Thyroid gland (tissue), 4 donors: ENCODE measurements at regions not wholly inside any gene's neighbourhood (a gene's known extent, or its start where the extent isn't known, plus 50 kb on each side); places are given as distances from the start of the nearest gene placed in this dataset.

ENCODE experiments used
- POLR2A ChIP-seq, 2 donors: fragments of 450-650 bp; IDR thresholded peaks; one replicate each; pipeline ENCODE4 v1.6.1; 2017; ENCODE audit warnings: antibody characterized with exemption in 2 of 2, mild to moderate bottlenecking in 2 of 2, moderate library complexity in 1 of 2
- TF ChIP-seq, protein P1 (sequence below), 6 experiments: fragments of 200-600 bp in 3 of 6; fragments of 450-650 bp in 3 of 6; sonication (generic) in 3 of 6; IDR thresholded peaks; one replicate each; pipeline ENCODE4 v1.5.1; 2016 to 2019; ENCODE audit warnings: antibody characterized with exemption in 6 of 6, mild to moderate bottlenecking in 2 of 6, inconsistent platforms in 1 of 6, moderate library complexity in 1 of 6

DNA sequence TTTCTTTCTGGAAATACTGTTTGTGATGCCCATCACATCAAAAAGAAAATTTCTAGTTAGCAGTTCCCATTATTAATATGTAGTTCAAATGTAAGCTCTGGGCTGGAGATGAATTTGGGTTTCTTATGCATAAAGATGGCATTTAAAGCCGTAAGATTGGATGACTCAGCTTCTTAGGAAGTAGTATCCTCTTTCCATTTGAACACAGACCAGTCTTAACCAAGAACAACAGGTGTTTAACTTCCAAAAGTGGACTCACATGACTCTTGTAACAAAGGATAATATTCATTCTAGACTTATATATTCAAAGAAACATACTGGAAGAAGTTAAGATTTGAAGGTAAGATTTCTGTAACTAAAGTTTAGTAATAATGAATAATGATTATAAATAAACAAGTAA is 330.5 kb downstream of the TLR4 start:
- TF ChIP-seq, protein P1, sequence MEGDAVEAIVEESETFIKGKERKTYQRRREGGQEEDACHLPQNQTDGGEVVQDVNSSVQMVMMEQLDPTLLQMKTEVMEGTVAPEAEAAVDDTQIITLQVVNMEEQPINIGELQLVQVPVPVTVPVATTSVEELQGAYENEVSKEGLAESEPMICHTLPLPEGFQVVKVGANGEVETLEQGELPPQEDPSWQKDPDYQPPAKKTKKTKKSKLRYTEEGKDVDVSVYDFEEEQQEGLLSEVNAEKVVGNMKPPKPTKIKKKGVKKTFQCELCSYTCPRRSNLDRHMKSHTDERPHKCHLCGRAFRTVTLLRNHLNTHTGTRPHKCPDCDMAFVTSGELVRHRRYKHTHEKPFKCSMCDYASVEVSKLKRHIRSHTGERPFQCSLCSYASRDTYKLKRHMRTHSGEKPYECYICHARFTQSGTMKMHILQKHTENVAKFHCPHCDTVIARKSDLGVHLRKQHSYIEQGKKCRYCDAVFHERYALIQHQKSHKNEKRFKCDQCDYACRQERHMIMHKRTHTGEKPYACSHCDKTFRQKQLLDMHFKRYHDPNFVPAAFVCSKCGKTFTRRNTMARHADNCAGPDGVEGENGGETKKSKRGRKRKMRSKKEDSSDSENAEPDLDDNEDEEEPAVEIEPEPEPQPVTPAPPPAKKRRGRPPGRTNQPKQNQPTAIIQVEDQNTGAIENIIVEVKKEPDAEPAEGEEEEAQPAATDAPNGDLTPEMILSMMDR (IDR thresholded peaks at IDR 0.05), result no peak
- TF ChIP-seq POLR2A (IDR thresholded peaks at IDR 0.05), result no peak
